ENCODE measurements at regions not wholly inside any gene's neighbourhood (a gene's known extent, or its start where the extent isn't known, plus 50 kb on each side); places are given as distances from the start of the nearest gene placed in this dataset.

DNA sequence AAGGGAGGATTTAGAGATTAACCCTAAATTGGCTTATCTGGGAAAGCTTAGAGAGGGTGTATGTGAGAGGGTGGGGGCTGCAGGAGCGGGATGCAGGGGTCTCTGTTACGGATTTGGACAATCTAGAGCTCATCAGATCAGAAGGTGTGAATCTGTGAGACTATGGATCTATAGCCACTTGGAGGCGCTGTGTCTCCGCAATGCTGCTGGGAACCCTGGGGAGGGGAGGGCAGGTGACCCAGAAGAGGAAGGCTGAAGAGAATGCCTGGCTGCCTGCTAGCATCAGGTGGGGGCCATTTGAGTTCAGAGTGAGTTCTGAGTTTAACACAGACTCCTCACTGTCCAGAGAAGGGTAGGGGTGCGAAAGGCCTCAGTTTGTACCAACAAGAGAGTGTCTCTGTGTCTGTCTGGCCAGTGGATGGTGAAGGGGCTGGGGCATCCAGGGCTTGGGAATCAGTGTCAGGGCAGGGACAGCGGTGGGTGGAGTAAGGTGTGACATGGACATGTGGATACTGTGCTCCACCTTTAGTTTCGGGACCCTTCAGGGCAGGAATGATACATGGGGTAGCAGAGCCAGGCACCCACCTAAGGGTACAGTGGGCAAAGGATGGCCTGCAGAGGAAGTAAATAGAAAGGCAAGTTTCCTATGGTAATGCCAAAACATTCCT lies 187.3 kb upstream of the PRSS58 start:
- TF ChIP-seq, protein P1, sequence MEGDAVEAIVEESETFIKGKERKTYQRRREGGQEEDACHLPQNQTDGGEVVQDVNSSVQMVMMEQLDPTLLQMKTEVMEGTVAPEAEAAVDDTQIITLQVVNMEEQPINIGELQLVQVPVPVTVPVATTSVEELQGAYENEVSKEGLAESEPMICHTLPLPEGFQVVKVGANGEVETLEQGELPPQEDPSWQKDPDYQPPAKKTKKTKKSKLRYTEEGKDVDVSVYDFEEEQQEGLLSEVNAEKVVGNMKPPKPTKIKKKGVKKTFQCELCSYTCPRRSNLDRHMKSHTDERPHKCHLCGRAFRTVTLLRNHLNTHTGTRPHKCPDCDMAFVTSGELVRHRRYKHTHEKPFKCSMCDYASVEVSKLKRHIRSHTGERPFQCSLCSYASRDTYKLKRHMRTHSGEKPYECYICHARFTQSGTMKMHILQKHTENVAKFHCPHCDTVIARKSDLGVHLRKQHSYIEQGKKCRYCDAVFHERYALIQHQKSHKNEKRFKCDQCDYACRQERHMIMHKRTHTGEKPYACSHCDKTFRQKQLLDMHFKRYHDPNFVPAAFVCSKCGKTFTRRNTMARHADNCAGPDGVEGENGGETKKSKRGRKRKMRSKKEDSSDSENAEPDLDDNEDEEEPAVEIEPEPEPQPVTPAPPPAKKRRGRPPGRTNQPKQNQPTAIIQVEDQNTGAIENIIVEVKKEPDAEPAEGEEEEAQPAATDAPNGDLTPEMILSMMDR (IDR thresholded peaks at IDR 0.05): no peak
- TF ChIP-seq POLR2A (IDR thresholded peaks at IDR 0.05): no peak
